Suprapubic skin (tissue), 4 donors: ENCODE measurements at regions not wholly inside any gene's neighbourhood (a gene's known extent, or its start where the extent isn't known, plus 50 kb on each side); places are given as distances from the start of the nearest gene placed in this dataset.

ENCODE experiments used
- POLR2A ChIP-seq, 2 donors: fragments of 450-650 bp; IDR thresholded peaks; one replicate each; pipeline ENCODE4 v1.6.1; 2017; ENCODE audit warnings: antibody characterized with exemption in 2 of 2, mild to moderate bottlenecking in 2 of 2, moderate library complexity in 2 of 2
- POLR2AphosphoS5 ChIP-seq, 3 donors: sonication (generic); formaldehyde crosslinking; IDR thresholded peaks; one replicate each; pipeline ENCODE4 v1.6.1; 2017; ENCODE audit warnings: antibody characterized with exemption in 3 of 3
- TF ChIP-seq, protein P1 (sequence below), 2 donors: fragments of 200-600 bp in 1 of 2; fragments of 450-650 bp in 1 of 2; sonication (generic) in 1 of 2; IDR thresholded peaks; one replicate each; pipeline ENCODE4 v1.5.1; 2016 to 2019; ENCODE audit warnings: antibody characterized with exemption in 2 of 2, mild to moderate bottlenecking in 1 of 2, moderate library complexity in 1 of 2

DNA sequence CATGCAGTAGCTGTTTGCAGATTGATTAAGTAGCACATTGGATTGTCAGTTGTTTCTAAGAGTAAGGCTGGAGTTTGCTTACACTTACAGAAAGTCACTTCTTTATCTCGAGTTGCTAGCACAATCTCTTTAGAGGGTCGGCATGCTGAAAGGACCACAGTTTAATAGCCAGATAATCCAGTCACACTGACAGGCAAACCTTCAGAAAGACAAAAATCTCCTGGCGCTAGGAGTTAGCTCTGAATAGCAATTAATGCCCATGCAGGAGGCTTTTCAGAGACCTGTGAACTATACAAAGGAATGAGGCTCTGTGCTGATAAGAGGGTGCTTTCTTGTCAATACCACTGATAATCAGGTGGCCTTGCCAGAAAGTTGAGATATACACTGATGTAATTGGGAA, 1043.0 kb downstream of the AACS start:
- TF ChIP-seq, protein P1, sequence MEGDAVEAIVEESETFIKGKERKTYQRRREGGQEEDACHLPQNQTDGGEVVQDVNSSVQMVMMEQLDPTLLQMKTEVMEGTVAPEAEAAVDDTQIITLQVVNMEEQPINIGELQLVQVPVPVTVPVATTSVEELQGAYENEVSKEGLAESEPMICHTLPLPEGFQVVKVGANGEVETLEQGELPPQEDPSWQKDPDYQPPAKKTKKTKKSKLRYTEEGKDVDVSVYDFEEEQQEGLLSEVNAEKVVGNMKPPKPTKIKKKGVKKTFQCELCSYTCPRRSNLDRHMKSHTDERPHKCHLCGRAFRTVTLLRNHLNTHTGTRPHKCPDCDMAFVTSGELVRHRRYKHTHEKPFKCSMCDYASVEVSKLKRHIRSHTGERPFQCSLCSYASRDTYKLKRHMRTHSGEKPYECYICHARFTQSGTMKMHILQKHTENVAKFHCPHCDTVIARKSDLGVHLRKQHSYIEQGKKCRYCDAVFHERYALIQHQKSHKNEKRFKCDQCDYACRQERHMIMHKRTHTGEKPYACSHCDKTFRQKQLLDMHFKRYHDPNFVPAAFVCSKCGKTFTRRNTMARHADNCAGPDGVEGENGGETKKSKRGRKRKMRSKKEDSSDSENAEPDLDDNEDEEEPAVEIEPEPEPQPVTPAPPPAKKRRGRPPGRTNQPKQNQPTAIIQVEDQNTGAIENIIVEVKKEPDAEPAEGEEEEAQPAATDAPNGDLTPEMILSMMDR (IDR thresholded peaks at IDR 0.05), result no peak
- no peak for TF ChIP-seq POLR2AphosphoS5 (IDR thresholded peaks at IDR 0.05)
- TF ChIP-seq POLR2A (IDR thresholded peaks at IDR 0.05), result no peak
